HG03025 (cell line): ENCODE measurements at regions not wholly inside any gene's neighbourhood (a gene's known extent, or its start where the extent isn't known, plus 50 kb on each side); places are given as distances from the start of the nearest gene placed in this dataset.
"Not testable (repeated sequence)": the region's sequence is repeated elsewhere in the genome, so short reads cannot be mapped to it uniquely, and the experiment has no call there.

Experiments
- ATAC-seq: cut with Tn5 transposase; IDR thresholded peaks from one replicate; pipeline ENCODE4 v1.9.1; 2021; ENCODE audit warnings: mild to moderate bottlenecking, moderate library complexity; ENCODE audit not compliant: unreplicated experiment, low FRiP score

GRCh38 chr13:73822668-73823592, 311.3 kb downstream of the KLF12 start:
- no peak for ATAC-seq

GRCh38 chr13:73820688-73821087, 313.5 kb downstream of the KLF12 start:
- ATAC-seq = no peak

GRCh38 chr13:73820285-73820684, 313.9 kb downstream of the KLF12 start:
- ATAC-seq = no peak

GRCh38 chr13:73819711-73820110, 314.5 kb downstream of the KLF12 start:
- ATAC-seq = no peak

DNA sequence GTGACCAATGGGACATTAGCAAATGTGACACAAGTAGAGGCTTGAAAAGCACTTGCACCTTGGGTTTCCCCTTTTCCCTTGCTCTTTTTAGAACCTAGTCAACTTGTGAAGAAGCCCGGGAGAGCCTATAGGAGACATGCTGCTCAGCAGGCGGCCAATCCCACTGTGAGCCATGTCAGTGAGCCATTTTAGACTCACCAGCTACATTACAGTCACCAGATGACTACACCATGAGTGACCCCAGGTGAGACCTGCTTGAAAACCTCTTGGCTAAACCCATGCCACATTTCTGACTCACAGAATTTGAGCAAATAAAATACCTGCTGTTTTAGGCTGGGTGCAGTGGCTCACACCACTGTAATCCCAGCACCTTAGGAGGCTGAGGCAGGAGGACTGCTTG, 317.5 kb downstream of the KLF12 start:
- ATAC-seq = no peak

- no peak for ATAC-seq
Measured at GRCh38 chr13:73815796-73816195, 318.4 kb downstream of the KLF12 start.

GRCh38 chr13:73810647-73811046, 323.6 kb downstream of the KLF12 start:
- ATAC-seq = no peak

DNA sequence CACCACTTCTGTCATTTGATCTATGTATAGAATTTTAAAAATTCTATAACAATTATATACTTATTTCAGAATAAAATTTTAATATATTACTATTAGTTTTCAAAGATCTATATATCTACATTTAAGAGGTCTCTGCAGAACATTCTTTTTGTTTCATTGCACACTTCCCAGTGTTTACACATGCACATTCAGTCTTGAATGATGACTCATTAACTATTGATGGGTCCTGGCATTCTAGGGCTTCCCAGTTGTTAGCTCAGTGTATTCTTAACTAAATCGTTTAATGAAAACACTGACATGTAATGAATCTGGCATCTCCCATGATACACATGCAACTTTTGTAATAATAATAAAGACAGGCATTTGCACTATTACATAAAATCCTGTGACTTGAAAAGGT, 324.6 kb downstream of the KLF12 start:
- ATAC-seq = no peak

GRCh38 chr13:73808318-73808717, 325.9 kb downstream of the KLF12 start:
- no peak for ATAC-seq

DNA sequence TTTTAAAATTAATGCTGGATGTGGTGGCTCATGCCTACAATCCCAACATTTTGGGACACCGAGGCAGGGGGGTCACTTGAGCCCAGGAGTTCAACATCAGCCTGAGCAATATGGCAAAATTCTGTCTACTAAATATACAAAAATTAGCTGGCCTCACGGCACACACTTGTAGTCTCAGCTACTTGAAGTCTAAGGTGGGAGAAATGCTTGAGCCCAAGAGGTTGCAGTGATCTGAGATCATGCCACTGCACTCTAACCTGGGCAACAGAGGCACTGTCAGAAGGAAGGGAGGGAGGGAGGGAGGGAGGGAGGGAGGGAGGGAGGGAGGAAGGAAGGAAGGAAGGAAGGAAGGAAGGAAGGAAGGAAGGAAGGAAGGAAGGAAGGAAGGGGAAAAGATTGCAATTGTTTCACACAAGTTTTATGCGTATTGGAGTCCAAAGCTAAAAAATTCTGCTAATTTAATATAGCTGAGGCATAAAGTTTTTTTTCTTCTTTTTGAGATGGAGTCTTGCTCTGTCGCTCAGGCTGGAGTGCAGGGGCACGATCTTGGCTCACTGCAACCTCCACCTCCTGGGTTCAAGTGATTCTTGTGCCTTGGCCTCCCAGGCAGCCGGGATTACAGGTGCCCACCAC, 328.8 kb downstream of the KLF12 start:
- ATAC-seq = not testable (repeated sequence)

GRCh38 chr13:73803997-73804396, 330.2 kb downstream of the KLF12 start:
- no peak for ATAC-seq

DNA sequence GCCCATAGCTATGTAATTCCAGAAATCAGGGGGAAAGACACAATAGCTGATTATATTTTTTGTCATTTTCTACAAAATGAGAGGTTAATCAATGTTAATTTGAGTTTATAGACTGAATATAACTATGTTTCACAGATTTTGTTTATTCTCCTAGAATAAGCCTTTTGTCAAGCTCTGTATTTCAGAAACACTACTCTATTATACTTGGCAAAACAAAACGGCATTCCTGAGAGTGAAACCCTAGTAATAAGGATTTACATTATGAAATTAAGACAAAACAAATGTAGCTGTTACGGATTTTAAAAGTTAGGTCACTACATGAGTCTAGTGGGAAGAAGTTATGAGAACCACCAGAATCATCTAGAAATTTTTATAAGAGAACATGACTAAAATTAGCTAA, 334.2 kb downstream of the KLF12 start:
- no peak for ATAC-seq

DNA sequence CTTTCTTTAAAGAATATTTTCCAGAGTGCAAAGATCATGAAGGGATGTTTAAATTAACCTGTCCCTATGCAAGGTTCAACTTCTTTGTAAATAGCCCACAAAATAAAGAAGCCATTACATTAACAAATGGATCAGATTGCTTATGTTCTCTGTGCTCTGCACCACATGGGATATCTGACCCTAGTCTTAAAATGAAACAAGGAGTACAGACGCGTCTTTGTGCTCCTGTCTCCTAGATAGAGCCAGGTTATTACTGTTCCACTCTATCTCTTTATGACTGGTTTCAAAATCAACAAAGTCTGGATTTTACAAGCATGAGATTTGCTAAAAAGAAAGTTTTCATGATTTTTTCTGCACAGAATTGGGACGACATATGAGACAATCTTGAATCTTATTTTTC, 339.4 kb downstream of the KLF12 start:
- no peak for ATAC-seq

- no peak for ATAC-seq
Measured at GRCh38 chr13:73793361-73793760, 340.8 kb downstream of the KLF12 start.

DNA sequence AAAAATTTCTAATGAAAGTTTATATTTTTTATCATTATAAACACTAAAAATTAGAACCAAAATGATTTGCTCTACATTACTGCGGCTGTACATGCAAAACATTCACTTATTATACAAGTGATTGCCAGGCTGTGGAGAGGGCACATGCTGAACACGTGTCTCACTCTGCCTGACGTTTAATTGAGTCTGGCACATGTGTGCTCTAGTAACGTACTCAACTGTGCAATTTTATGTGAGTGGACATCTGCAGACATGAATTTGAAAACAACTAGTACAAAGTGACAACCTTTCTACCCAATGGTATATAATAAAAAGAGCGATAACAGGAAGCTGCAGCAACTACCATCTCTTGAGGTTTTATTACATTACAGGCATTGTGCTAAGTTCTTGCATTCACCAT, 341.4 kb downstream of the KLF12 start:
- ATAC-seq = no peak

GRCh38 chr13:73782450-73783449, 351.5 kb downstream of the KLF12 start:
- ATAC-seq = no peak

DNA sequence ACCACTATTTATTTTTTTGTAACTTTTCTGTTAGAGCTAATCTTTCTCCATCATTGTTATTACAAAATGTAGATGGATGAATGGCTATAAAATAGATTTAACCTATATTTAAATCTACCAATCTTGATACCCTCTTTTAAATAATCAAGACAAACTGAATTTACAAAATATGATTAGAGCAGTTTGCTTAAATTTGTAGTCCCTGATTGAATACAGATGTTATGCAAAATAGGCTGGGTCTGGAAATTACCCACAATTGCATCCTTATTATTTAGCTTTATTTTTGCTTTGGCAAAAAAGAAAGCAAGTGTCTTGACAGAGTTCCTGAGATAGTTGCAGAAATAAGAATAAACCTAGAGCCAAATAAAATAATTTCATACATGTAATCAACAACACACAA, 352.8 kb downstream of the KLF12 start:
- no peak for ATAC-seq

- ATAC-seq = no peak
Measured at GRCh38 chr13:73779881-73780280, 354.3 kb downstream of the KLF12 start.

DNA sequence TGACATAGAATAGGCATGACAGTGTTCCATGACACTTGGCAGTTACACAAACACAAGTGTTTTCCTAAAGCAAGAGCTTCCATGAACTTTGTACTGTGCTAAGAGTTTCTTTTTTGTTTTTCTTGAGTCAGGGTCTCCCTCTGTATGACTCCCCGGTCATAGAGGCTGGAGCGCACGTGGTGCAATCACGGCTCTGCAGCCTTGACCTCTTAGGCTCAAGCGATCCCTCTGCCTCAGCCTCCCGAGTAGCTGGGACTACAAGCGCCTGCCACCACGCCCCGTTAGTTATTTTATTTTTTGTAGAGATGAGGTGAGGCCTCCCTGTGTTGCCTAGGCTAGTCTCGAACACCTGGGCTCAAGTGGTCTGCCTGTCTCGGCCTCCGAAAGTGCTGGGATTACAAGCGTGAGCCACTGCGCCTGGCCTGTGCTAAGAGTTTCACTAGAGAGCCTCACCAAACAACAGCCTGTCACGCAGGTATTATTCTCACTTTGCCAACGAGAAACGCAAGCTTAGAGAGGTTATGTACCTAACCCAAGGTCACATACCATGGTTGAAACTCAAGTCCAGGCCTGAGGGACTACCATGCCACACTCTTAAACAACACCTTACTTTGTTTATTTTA, 355.9 kb downstream of the KLF12 start:
- no peak for ATAC-seq

DNA sequence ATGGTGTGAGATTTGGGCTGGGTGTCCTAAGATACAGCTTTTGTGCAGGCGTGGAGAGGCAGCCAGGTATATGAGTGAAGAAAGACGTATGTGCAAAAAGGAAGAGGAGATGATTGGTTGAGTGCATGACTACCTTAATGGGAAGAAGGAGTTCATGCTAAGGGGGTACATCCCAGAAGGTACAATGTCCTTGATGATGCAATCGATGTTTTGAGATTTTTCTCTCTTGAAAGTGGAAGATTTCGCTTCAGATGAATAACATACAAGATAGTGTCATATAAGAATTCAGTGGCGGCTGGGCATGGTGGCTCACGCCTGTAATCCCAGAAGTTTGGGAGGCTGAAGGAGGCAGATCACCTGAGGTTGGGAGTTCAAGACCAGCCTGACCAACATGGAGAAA, 357.1 kb downstream of the KLF12 start:
- no peak for ATAC-seq
